Fibroblast of lung (primary cell): ENCODE measurements at regions not wholly inside any gene's neighbourhood (a gene's known extent, or its start where the extent isn't known, plus 50 kb on each side); places are given as distances from the start of the nearest gene placed in this dataset.
A peak's percentile ranks its signal among the peaks of the same experiment; 100 is the strongest.

Experiments used
- DNase-seq, 2 donors: peaks; one replicate each; pipeline versions ENCODE4 v3.0.0 to v3.0.0-alpha.2; 2010; ENCODE audit warnings: low read depth in 2 of 2
- H2AFZ ChIP-seq: 2 replicates; pipeline ENCODE4 v1.5.1; 2012; ENCODE audit warnings: low read length, control low read depth, inconsistent platforms
- H3K27ac ChIP-seq: 2 replicates; pipeline ENCODE4 v1.5.1; 2011; ENCODE audit warnings: low read length, control low read depth; ENCODE audit not compliant: insufficient read depth
- H3K27me3 ChIP-seq: 2 replicates; pipeline ENCODE4 v1.5.1; 2011; ENCODE audit warnings: mild to moderate bottlenecking, low read length; ENCODE audit not compliant: control insufficient read depth, insufficient read depth
- H3K36me3 ChIP-seq: 2 replicates; pipeline ENCODE4 v1.5.1; 2011; ENCODE audit warnings: low read length; ENCODE audit not compliant: control insufficient read depth, insufficient read depth
- H3K4me1 ChIP-seq: 2 replicates; pipeline ENCODE4 v1.5.1; 2011; ENCODE audit warnings: low read length; ENCODE audit not compliant: control insufficient read depth, insufficient read depth; ENCODE audit errors: extremely low read depth
- H3K4me2 ChIP-seq: 2 replicates; pipeline ENCODE4 v1.5.1; 2011; ENCODE audit warnings: low read length, control low read depth; ENCODE audit not compliant: insufficient read depth; ENCODE audit errors: extremely low read depth
- H3K4me3 ChIP-seq, 4 experiments: fragments of 200-600 bp in 1 of 4; sonication (generic) in 1 of 4; replicated peaks in 1 of 4; 2 replicates each; pipeline ENCODE4 v1.5.1; 2011 to 2016; ENCODE audit warnings: low read length in 4 of 4, low read depth in 3 of 4, mild to moderate bottlenecking in 3 of 4, control low read depth in 2 of 4, inconsistent platforms in 1 of 4, mixed read lengths in 1 of 4; ENCODE audit not compliant: insufficient read depth in 1 of 4; ENCODE audit errors: control extremely low read depth in 1 of 4
- H3K79me2 ChIP-seq: 2 replicates; pipeline ENCODE4 v1.5.1; 2012; ENCODE audit warnings: mild to moderate bottlenecking, low read length, inconsistent platforms; ENCODE audit not compliant: control insufficient read depth, insufficient read depth
- H3K9ac ChIP-seq: 2 replicates; pipeline ENCODE4 v1.5.1; 2011; ENCODE audit warnings: mild to moderate bottlenecking, low read length, control low read depth; ENCODE audit not compliant: insufficient read depth
- H3K9me3 ChIP-seq: 2 replicates; pipeline ENCODE4 v1.5.1; 2012; ENCODE audit warnings: low read depth, low read length; ENCODE audit not compliant: control insufficient read depth, insufficient read depth
- H4K20me1 ChIP-seq: 2 replicates; pipeline ENCODE4 v1.5.1; 2011; ENCODE audit warnings: low read length; ENCODE audit not compliant: control insufficient read depth, insufficient read depth; ENCODE audit errors: extremely low read depth
- EZH2 ChIP-seq: IDR thresholded peaks from 2 replicates; pipeline ENCODE4 v1.5.1; 2012; ENCODE audit warnings: low read length, control low read depth, mild to moderate bottlenecking; ENCODE audit errors: missing control alignments
- TF ChIP-seq, protein P1 (sequence below), 2 donors: IDR thresholded peaks in 1 of 2; conservative IDR thresholded peaks in 1 of 2; 1 replicate in 1 of 2; 2 replicates in 1 of 2; pipeline ENCODE4 v1.5.1; 2011 to 2012; ENCODE audit warnings: low read length in 2 of 2, control low read depth in 1 of 2, inconsistent platforms in 1 of 2, low read depth in 1 of 2, mild to moderate bottlenecking in 1 of 2

DNA sequence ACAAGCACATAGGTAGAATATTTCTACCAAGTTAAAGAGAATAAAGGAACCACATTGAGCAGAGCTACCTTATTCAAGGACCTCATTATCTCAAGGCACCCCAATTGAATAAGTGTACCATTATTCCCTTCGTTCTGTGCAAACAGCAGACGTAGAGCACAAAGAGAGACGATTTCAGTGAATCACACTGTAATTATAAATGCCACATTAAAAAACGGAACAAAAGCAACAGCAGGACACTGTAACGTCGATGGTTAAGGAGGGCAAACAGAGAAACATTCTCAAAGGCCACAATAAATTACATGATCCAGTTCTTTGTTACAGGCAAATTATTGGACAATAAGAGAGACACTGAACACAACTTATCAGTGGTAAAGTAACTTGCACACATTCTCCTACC, 644.1 kb upstream of the TENM3 start:
- H2AFZ ChIP-seq, result no peak overlapping the region
- no peak overlapping the region for H3K27ac ChIP-seq
- H3K79me2 ChIP-seq, result no peaks in the 10 kb centered on the region
- TF ChIP-seq, protein P1, sequence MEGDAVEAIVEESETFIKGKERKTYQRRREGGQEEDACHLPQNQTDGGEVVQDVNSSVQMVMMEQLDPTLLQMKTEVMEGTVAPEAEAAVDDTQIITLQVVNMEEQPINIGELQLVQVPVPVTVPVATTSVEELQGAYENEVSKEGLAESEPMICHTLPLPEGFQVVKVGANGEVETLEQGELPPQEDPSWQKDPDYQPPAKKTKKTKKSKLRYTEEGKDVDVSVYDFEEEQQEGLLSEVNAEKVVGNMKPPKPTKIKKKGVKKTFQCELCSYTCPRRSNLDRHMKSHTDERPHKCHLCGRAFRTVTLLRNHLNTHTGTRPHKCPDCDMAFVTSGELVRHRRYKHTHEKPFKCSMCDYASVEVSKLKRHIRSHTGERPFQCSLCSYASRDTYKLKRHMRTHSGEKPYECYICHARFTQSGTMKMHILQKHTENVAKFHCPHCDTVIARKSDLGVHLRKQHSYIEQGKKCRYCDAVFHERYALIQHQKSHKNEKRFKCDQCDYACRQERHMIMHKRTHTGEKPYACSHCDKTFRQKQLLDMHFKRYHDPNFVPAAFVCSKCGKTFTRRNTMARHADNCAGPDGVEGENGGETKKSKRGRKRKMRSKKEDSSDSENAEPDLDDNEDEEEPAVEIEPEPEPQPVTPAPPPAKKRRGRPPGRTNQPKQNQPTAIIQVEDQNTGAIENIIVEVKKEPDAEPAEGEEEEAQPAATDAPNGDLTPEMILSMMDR (conservative IDR thresholded peaks at IDR 0.05 in 1 of 2, IDR thresholded peaks at IDR 0.05 in 1 of 2; ENCODE audit: low read depth in 1 of 2, low read length in 2 of 2), result no peak
- no peak for TF ChIP-seq EZH2
- H3K4me3 ChIP-seq, result no peak overlapping the region
- no peak for DNase-seq
- no peak overlapping the region for H3K4me2 ChIP-seq
- no peaks in the 10 kb centered on the region for H3K36me3 ChIP-seq
- H4K20me1 ChIP-seq, result no peaks in the 10 kb centered on the region
- H3K27me3 ChIP-seq, result no peaks in the 10 kb centered on the region
- no peaks in the 10 kb centered on the region for H3K4me1 ChIP-seq
- no peak overlapping the region for H3K9ac ChIP-seq
- H3K9me3 ChIP-seq, result no peaks in the 10 kb centered on the region

DNA sequence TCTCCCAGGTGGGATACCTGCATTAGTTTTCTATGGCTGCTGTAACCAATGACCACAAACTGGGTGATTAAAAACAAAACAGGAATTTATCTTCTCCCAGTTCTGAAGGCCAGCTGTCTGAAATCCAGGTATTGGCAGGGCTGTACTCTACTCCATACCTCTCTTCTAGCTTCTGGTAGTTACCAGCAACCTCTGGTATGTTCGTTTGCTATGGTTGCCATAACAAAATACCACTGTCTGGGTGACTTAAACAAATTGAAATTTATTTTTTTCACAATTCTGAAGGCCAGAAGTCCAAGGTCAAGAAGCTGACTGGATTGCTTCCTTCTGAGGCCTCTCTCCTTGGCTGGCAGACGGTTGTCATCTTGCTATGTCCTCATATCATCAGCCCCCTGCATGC, 642.1 kb upstream of the TENM3 start:
- no peaks in the 10 kb centered on the region for H4K20me1 ChIP-seq
- no peaks in the 10 kb centered on the region for H3K4me1 ChIP-seq
- peak in 1 of 2 donors; percentile 64 for DNase-seq
- H3K27me3 ChIP-seq, result no peaks in the 10 kb centered on the region
- no peaks in the 10 kb centered on the region for H3K36me3 ChIP-seq
- H3K9me3 ChIP-seq, result no peaks in the 10 kb centered on the region
- no peak overlapping the region for H3K4me3 ChIP-seq
- TF ChIP-seq, protein P1 (conservative IDR thresholded peaks at IDR 0.05 in 1 of 2, IDR thresholded peaks at IDR 0.05 in 1 of 2; ENCODE audit: low read depth in 1 of 2, low read length in 2 of 2), result no peak
- no peak for TF ChIP-seq EZH2
- no peak overlapping the region for H3K4me2 ChIP-seq
- no peak overlapping the region for H3K27ac ChIP-seq
- no peak overlapping the region for H2AFZ ChIP-seq
- no peaks in the 10 kb centered on the region for H3K79me2 ChIP-seq
- H3K9ac ChIP-seq, result no peak overlapping the region

DNA sequence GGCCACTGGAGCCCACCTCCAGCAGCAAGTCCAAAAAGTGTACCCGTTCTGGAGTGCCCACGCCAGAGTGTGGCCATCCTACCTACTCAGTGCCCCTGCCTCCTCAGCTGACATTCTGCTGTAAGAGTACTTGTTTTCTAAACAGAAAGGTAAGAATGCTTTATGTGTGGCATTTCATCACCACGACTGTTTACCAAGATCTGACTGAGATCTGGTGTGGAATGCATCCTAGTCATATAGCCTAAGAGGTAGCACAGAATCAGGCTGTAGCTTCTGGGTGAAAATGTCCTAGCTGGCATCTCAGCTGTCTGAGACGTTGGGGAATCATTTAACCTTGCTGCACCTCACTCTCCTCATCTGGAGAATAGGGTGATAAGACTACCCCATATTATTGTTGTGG, 638.7 kb upstream of the TENM3 start:
- H3K79me2 ChIP-seq, result no peaks in the 10 kb centered on the region
- H3K27me3 ChIP-seq, result no peaks in the 10 kb centered on the region
- no peak overlapping the region for H3K27ac ChIP-seq
- TF ChIP-seq EZH2, result no peak
- TF ChIP-seq, protein P1 (conservative IDR thresholded peaks at IDR 0.05 in 1 of 2, IDR thresholded peaks at IDR 0.05 in 1 of 2; ENCODE audit: low read depth in 1 of 2, low read length in 2 of 2), result no peak
- H2AFZ ChIP-seq, result no peak overlapping the region
- H3K4me1 ChIP-seq, result no peaks in the 10 kb centered on the region
- H3K4me2 ChIP-seq, result no peak overlapping the region
- H3K9me3 ChIP-seq, result no peaks in the 10 kb centered on the region
- no peaks in the 10 kb centered on the region for H4K20me1 ChIP-seq
- no peak for DNase-seq
- no peaks in the 10 kb centered on the region for H3K36me3 ChIP-seq
- H3K4me3 ChIP-seq, result no peak overlapping the region
- H3K9ac ChIP-seq, result no peak overlapping the region
